ENCODE measurements at regions not wholly inside any gene's neighbourhood (a gene's known extent, or its start where the extent isn't known, plus 50 kb on each side); places are given as distances from the start of the nearest gene placed in this dataset.

DNA sequence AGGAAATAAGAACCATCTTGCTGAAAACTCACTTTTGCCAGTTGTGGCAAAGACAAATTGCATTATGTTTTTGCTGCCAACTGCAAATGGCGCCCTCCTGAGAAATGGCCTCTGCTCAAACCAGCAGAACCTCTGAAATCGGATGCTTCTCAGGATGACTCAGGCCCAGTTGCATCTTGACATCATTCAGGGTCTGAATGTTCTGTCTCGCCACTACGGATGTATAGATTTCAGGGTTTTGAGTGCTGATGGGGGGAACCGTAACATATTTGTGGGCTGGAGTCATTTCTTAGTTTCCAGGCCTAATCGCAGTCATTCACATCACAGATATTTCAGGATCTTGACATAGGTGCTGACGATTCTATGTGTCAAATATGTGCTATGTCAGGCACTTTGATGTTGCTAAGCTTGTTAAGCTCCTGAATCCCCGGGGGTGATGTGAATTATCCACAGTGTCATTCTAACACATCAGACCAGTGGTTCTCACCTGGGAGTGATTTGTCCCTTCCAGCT is 207.1 kb downstream of the NFATC2 start:
- H3K4me3 ChIP-seq (ENCODE audit: low read depth in 2 of 2, low read length in 1 of 2), result no peak overlapping the region
- peaks cover 13% of the 10 kb centered on the region for H3F3A ChIP-seq (replicated peaks; ENCODE audit: insufficient read depth)
- no peak for DNase-seq
- WGBS (ENCODE audit: low lambda C conversion rate), result 10% methylated on average over 8 of the region's 8 CpGs
- no peaks in the 10 kb centered on the region for H3K9me3 ChIP-seq
- no peaks in the 10 kb centered on the region for H3K79me2 ChIP-seq (ENCODE audit: insufficient read depth)
- peak overlapping the region; percentile 5 to 100; a peak in 3 of 4 replicates for H3K27ac ChIP-seq (ENCODE audit: low read depth in 2 of 2, low read length in 1 of 2)
- H3K27me3 ChIP-seq (ENCODE audit: insufficient read depth), result no peaks in the 10 kb centered on the region
- peak overlapping the region; percentile 38; the same call in 1 of the 2 replicates for H3K4me2 ChIP-seq
- no peak overlapping the region for H2AFZ ChIP-seq (ENCODE audit: low read depth)
- POLR2A ChIA-PET, result no interaction called here
- no peaks in the 10 kb centered on the region for H3K36me3 ChIP-seq (replicated peaks in 1 of 2; ENCODE audit: control insufficient read depth in 1 of 2, insufficient read depth in 2 of 2, low read length in 1 of 2)
- H3K9ac ChIP-seq, result peak overlapping the region; percentile 67; the same call in 1 of the 2 replicates
- H3K4me1 ChIP-seq (ENCODE audit: control insufficient read depth in 1 of 2, insufficient read depth in 2 of 2, low read depth in 1 of 2, low read length in 1 of 2), result peaks cover 0 to 10% of the 10 kb centered on the region in 2 experiments; a peak in 3 of 4 replicates
- no peaks in the 10 kb centered on the region for H3K9me2 ChIP-seq
- no peaks in the 10 kb centered on the region for H4K20me1 ChIP-seq (ENCODE audit: insufficient read depth)
- CTCF ChIA-PET, result interaction anchor here (1.4 kb wide), 1 partner anchor 354 kb away, joined by 5 read pairs; no protein-coding TSS in a partner anchor
- TF ChIP-seq REST (IDR thresholded peaks at IDR 0.05; ENCODE audit: low read depth, low read length), result peak; percentile 60
- TF ChIP-seq, protein P1, sequence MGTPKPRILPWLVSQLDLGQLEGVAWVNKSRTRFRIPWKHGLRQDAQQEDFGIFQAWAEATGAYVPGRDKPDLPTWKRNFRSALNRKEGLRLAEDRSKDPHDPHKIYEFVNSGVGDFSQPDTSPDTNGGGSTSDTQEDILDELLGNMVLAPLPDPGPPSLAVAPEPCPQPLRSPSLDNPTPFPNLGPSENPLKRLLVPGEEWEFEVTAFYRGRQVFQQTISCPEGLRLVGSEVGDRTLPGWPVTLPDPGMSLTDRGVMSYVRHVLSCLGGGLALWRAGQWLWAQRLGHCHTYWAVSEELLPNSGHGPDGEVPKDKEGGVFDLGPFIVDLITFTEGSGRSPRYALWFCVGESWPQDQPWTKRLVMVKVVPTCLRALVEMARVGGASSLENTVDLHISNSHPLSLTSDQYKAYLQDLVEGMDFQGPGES (IDR thresholded peaks at IDR 0.05; ENCODE audit: low read depth, low read length), result no peak
- TF ChIP-seq ELF1 (IDR thresholded peaks at IDR 0.05), result no peak
- peak; percentile 92 for TF ChIP-seq TCF12 (IDR thresholded peaks at IDR 0.05)
- TF ChIP-seq YY1 (IDR thresholded peaks at IDR 0.05; ENCODE audit: low read depth), result peak; percentile 91
- no peak for TF ChIP-seq MXI1 (IDR thresholded peaks at IDR 0.05; ENCODE audit: low read depth, low read length)
- no peak for TF ChIP-seq RCOR1 (IDR thresholded peaks at IDR 0.05; ENCODE audit: low read length)
- TF ChIP-seq TEAD4 (IDR thresholded peaks at IDR 0.05; ENCODE audit: borderline replicate concordance, insufficient read depth), result peak; percentile 96
- TF ChIP-seq, protein P2, sequence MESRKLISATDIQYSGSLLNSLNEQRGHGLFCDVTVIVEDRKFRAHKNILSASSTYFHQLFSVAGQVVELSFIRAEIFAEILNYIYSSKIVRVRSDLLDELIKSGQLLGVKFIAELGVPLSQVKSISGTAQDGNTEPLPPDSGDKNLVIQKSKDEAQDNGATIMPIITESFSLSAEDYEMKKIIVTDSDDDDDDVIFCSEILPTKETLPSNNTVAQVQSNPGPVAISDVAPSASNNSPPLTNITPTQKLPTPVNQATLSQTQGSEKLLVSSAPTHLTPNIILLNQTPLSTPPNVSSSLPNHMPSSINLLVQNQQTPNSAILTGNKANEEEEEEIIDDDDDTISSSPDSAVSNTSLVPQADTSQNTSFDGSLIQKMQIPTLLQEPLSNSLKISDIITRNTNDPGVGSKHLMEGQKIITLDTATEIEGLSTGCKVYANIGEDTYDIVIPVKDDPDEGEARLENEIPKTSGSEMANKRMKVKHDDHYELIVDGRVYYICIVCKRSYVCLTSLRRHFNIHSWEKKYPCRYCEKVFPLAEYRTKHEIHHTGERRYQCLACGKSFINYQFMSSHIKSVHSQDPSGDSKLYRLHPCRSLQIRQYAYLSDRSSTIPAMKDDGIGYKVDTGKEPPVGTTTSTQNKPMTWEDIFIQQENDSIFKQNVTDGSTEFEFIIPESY (IDR thresholded peaks at IDR 0.05; ENCODE audit: borderline replicate concordance, low read depth), result peak; percentile 88
- TF ChIP-seq RFX5 (IDR thresholded peaks at IDR 0.05; ENCODE audit: low read length), result no peak
- TF ChIP-seq SIN3A (IDR thresholded peaks at IDR 0.05; ENCODE audit: borderline replicate concordance, low read depth, low read length), result no peak
- TF ChIP-seq FOXM1 (IDR thresholded peaks at IDR 0.05; ENCODE audit: low read depth), result peak; percentile 88
- peak; percentile 88; the same call in 1 of the 2 replicates for TF ChIP-seq NFIC (IDR thresholded peaks at IDR 0.05; ENCODE audit: borderline replicate concordance)
- peak; percentile 96 for TF ChIP-seq JUND (IDR thresholded peaks at IDR 0.05)
- peak; percentile 79 for TF ChIP-seq MAX (IDR thresholded peaks at IDR 0.05; ENCODE audit: low read depth)
- TF ChIP-seq, protein P3, sequence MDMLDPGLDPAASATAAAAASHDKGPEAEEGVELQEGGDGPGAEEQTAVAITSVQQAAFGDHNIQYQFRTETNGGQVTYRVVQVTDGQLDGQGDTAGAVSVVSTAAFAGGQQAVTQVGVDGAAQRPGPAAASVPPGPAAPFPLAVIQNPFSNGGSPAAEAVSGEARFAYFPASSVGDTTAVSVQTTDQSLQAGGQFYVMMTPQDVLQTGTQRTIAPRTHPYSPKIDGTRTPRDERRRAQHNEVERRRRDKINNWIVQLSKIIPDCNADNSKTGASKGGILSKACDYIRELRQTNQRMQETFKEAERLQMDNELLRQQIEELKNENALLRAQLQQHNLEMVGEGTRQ (IDR thresholded peaks at IDR 0.05; ENCODE audit: borderline replicate concordance, low read depth, low read length), result no peak
- no peak for TF ChIP-seq GATA2 (CRISPR knock-in tag; IDR thresholded peaks at IDR 0.05)
- TF ChIP-seq, protein P4, sequence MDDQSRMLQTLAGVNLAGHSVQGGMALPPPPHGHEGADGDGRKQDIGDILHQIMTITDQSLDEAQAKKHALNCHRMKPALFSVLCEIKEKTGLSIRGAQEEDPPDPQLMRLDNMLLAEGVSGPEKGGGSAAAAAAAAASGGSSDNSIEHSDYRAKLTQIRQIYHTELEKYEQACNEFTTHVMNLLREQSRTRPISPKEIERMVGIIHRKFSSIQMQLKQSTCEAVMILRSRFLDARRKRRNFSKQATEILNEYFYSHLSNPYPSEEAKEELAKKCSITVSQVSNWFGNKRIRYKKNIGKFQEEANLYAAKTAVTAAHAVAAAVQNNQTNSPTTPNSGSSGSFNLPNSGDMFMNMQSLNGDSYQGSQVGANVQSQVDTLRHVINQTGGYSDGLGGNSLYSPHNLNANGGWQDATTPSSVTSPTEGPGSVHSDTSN (IDR thresholded peaks at IDR 0.05), result peak; percentile 90
- no peak for TF ChIP-seq NRF1 (IDR thresholded peaks at IDR 0.05; ENCODE audit: low read depth, low read length)
- peak in 1 of 2 experiments; percentile 95; a peak in 2 of 4 replicates for TF ChIP-seq EP300 (IDR thresholded peaks at IDR 0.05; ENCODE audit: borderline replicate concordance in 1 of 2, low read depth in 1 of 2, low read length in 1 of 2)
- TF ChIP-seq MEF2A (IDR thresholded peaks at IDR 0.05; ENCODE audit: borderline replicate concordance, low read depth), result peak; percentile 92
- TF ChIP-seq EZH2phosphoT487 (IDR thresholded peaks at IDR 0.05; ENCODE audit: borderline replicate concordance, low read depth), result no peak
- TF ChIP-seq FOSL2 (IDR thresholded peaks at IDR 0.05; ENCODE audit: borderline replicate concordance, low read depth), result peak; percentile 98
- TF ChIP-seq GABPA (IDR thresholded peaks at IDR 0.05; ENCODE audit: low read depth), result 0 out of 2 replicates have a peak, but pooled peaks have one; percentile 31
- TF ChIP-seq USF1 (IDR thresholded peaks at IDR 0.05; ENCODE audit: borderline replicate concordance, low read depth), result no peak

All from SK-N-SH (cell line).